ENCODE measurements at regions not wholly inside any gene's neighbourhood (a gene's known extent, or its start where the extent isn't known, plus 50 kb on each side); places are given as distances from the start of the nearest gene placed in this dataset.

- TF ChIP-seq EGR1 (conservative IDR thresholded peaks at IDR 0.05) (no peak), CTCF (IDR thresholded peaks at IDR 0.05 in 2 of 3, conservative IDR thresholded peaks at IDR 0.05 in 1 of 3; ENCODE audit: insufficient read depth in 2 of 3, low read depth in 1 of 3, low read length in 3 of 3) (no peak), MYC (IDR thresholded peaks at IDR 0.05; ENCODE audit: low read depth, low read length) (no peak), MYC (CRISPR knock-in tag; IDR thresholded peaks at IDR 0.05; ENCODE audit: borderline replicate concordance, low read depth) (no peak), ZHX1 (conservative IDR thresholded peaks at IDR 0.05; ENCODE audit: low read length) (no peak), TAF7 (tag; IDR thresholded peaks at IDR 0.05) (no peak), HMBOX1 (IDR thresholded peaks at IDR 0.05) (no peak), LCOR (CRISPR knock-in tag; IDR thresholded peaks at IDR 0.05) (no peak), EZH2 (IDR thresholded peaks at IDR 0.05; ENCODE audit: borderline replicate concordance, low read depth, low read length) (no peak), POLR2A (conservative IDR thresholded peaks at IDR 0.05) (no peak), NFYB (IDR thresholded peaks at IDR 0.05; ENCODE audit: extremely low read depth, insufficient read length) (no peak), CBX3 (IDR thresholded peaks at IDR 0.05; ENCODE audit: borderline replicate concordance in 1 of 2, low read length in 2 of 2) (no peak)
Measured at GRCh38 chr9:81266674-81267073, 422.7 kb downstream of the TLE1 start.
